H1 (cell line): ENCODE measurements at regions not wholly inside any gene's neighbourhood (a gene's known extent, or its start where the extent isn't known, plus 50 kb on each side); places are given as distances from the start of the nearest gene placed in this dataset.

Source experiments
- CTCF ChIA-PET: fragments of 300-600 bp; sonication (Branson Sonifier 250); formaldehyde crosslinking; loops from one replicate; lab custom pipeline; 2021; ENCODE audit not compliant: partially characterized antibody; lab: Charles Lee
- POLR2A ChIA-PET: fragments of 300-600 bp; sonication (Branson Sonifier 250); formaldehyde crosslinking; loops from one replicate; lab custom pipeline; 2021; ENCODE audit warnings: inconsistent platforms; ENCODE audit not compliant: partially characterized antibody; lab: Charles Lee
- DNase-seq, 2 experiments: peaks; one replicate each; pipeline versions ENCODE4 v3.0.0 to v3.0.0-alpha.2; 2010 to 2022; ENCODE audit warnings: low spot score in 2 of 2, low read depth in 1 of 2, mixed read lengths in 1 of 2
- FAIRE-seq: peaks from 2 replicates; lab custom pipeline; 2011; peaks lifted over from hg19 to GRCh38; lab: Jason Lieb, UNC
- H2AFZ ChIP-seq: 2 replicates; pipeline ENCODE4 v1.8.1; 2012; ENCODE audit warnings: low read length, inconsistent platforms
- H2AK5ac ChIP-seq: 2 replicates; pipeline ENCODE4 v1.6.1; 2013; ENCODE audit warnings: low read depth, low read length
- H2BK120ac ChIP-seq: replicated peaks from 2 replicates; pipeline ENCODE3; 2013; ENCODE audit warnings: low read depth, low read length, inconsistent platforms
- H2BK12ac ChIP-seq: 2 replicates; pipeline ENCODE4 v1.6.1; 2013; ENCODE audit warnings: low read depth, low read length
- H2BK15ac ChIP-seq: 2 replicates; pipeline ENCODE4 v1.6.1; 2013; ENCODE audit warnings: low read length
- H2BK20ac ChIP-seq: 2 replicates; pipeline ENCODE4 v1.6.1; 2013; ENCODE audit warnings: low read length
- H2BK5ac ChIP-seq: 2 replicates; pipeline ENCODE4 v1.6.1; 2013; ENCODE audit warnings: low read depth, low read length
- H3K14ac ChIP-seq: 2 replicates; pipeline ENCODE4 v1.6.1; 2013; ENCODE audit warnings: inconsistent platforms; ENCODE audit not compliant: insufficient read length
- H3K18ac ChIP-seq: 2 replicates; pipeline ENCODE4 v1.6.1; 2013; ENCODE audit warnings: low read length; ENCODE audit errors: extremely low read depth
- H3K23ac ChIP-seq: 2 replicates; pipeline ENCODE4 v1.6.1; 2013; ENCODE audit warnings: inconsistent platforms; ENCODE audit not compliant: insufficient read length
- H3K23me2 ChIP-seq: 2 replicates; pipeline ENCODE4 v1.6.1; 2013; ENCODE audit warnings: low read depth, low read length
- H3K27ac ChIP-seq: 2 replicates; pipeline ENCODE4 v1.6.1; 2011; ENCODE audit warnings: low read depth, low read length, inconsistent platforms
- H3K27me3 ChIP-seq, 4 experiments: replicated peaks in 1 of 4; 1 replicate in 1 of 4; 2 replicates in 3 of 4; pipeline versions ENCODE4 v1.6.1 to v1.8.1; 2011 to 2013; ENCODE audit warnings: low read length in 3 of 4, mild to moderate bottlenecking in 3 of 4, inconsistent platforms in 2 of 4, mixed read lengths in 2 of 4, moderate library complexity in 1 of 4; ENCODE audit not compliant: control insufficient read depth in 3 of 4, insufficient read depth in 3 of 4; ENCODE audit errors: extremely low read depth in 1 of 4
- H3K36me3 ChIP-seq, 4 experiments: 2 replicates each; pipeline versions ENCODE4 v1.6.1 to v1.8.1; 2011 to 2013; ENCODE audit warnings: mild to moderate bottlenecking in 4 of 4, low read length in 3 of 4, moderate library complexity in 2 of 4, control low read depth in 1 of 4, inconsistent platforms in 1 of 4; ENCODE audit not compliant: insufficient read depth in 4 of 4, control insufficient read depth in 2 of 4
- H3K4ac ChIP-seq: replicated peaks from 2 replicates; pipeline ENCODE3; 2013; ENCODE audit warnings: low read length, low read depth, mixed read lengths, inconsistent platforms; ENCODE audit not compliant: insufficient read length
- H3K4me1 ChIP-seq, 4 experiments: replicated peaks in 1 of 4; 1 replicate in 1 of 4; 2 replicates in 3 of 4; pipeline versions ENCODE4 v1.6.1 to v1.8.1; 2011 to 2013; ENCODE audit warnings: low read length in 3 of 4, inconsistent platforms in 2 of 4, mixed read lengths in 1 of 4; ENCODE audit not compliant: insufficient read depth in 4 of 4, control insufficient read depth in 3 of 4
- H3K4me2 ChIP-seq, 2 experiments: 2 replicates each; pipeline versions ENCODE4 v1.6.1 to v1.8.1; 2011 to 2013; ENCODE audit warnings: low read depth in 2 of 2, low read length in 2 of 2, control low read depth in 1 of 2, inconsistent platforms in 1 of 2, mild to moderate bottlenecking in 1 of 2; ENCODE audit not compliant: insufficient read depth in 1 of 2
- H3K4me3 ChIP-seq, 4 experiments: fragments of 200-600, 300-600 bp in 1 of 4; sonication (generic), shearing (Covaris generic), sonication (Bioruptor Twin) in 1 of 4; 2 replicates each; pipeline versions ENCODE4 v1.5.1 to v1.8.1; 2011 to 2016; ENCODE audit warnings: low read length in 4 of 4, low read depth in 3 of 4, control low read depth in 2 of 4, inconsistent platforms in 2 of 4, mild to moderate bottlenecking in 2 of 4, mixed read lengths in 1 of 4, moderate library complexity in 1 of 4; ENCODE audit not compliant: insufficient read depth in 2 of 4; ENCODE audit errors: extremely low read depth in 1 of 4
- H3K56ac ChIP-seq: replicated peaks from 2 replicates; pipeline ENCODE3; 2013; ENCODE audit warnings: low read depth, mild to moderate bottlenecking, mixed read lengths, low read length, inconsistent platforms; ENCODE audit not compliant: insufficient read length
- H3K79me1 ChIP-seq: 2 replicates; pipeline ENCODE4 v1.6.1; 2013; ENCODE audit warnings: low read depth, low read length, control low read depth
- H3K79me2 ChIP-seq, 2 experiments: 2 replicates each; pipeline versions ENCODE4 v1.6.1 to v1.8.1; 2012 to 2013; ENCODE audit warnings: low read length in 2 of 2, mild to moderate bottlenecking in 2 of 2, inconsistent platforms in 1 of 2; ENCODE audit not compliant: insufficient read depth in 2 of 2, control insufficient read depth in 1 of 2
- H3K9ac ChIP-seq, 4 experiments: replicated peaks in 1 of 4; 1 replicate in 1 of 4; 2 replicates in 3 of 4; pipeline versions ENCODE4 v1.6.1 to v1.8.1; 2011 to 2013; ENCODE audit warnings: low read depth in 3 of 4, low read length in 3 of 4, control low read depth in 2 of 4, mild to moderate bottlenecking in 2 of 4, moderate library complexity in 2 of 4, inconsistent platforms in 1 of 4; ENCODE audit errors: extremely low read depth in 1 of 4
- H3K9me3 ChIP-seq, 2 experiments: 2 replicates each; pipeline versions ENCODE4 v1.6.1 to v1.8.1; 2012 to 2013; ENCODE audit warnings: mild to moderate bottlenecking in 2 of 2, moderate library complexity in 2 of 2, control low read depth in 1 of 2, inconsistent platforms in 1 of 2, low read depth in 1 of 2, low read length in 1 of 2, mixed read lengths in 1 of 2; ENCODE audit not compliant: insufficient read depth in 2 of 2
- H4K20me1 ChIP-seq, 2 experiments: replicated peaks in 1 of 2; 2 replicates each; pipeline versions ENCODE3 to v1.8.1; 2011 to 2013; ENCODE audit warnings: inconsistent platforms in 2 of 2, low read length in 2 of 2, mild to moderate bottlenecking in 1 of 2; ENCODE audit not compliant: insufficient read depth in 2 of 2, control insufficient read depth in 1 of 2
- H4K5ac ChIP-seq: 2 replicates; pipeline ENCODE4 v1.6.1; 2013; ENCODE audit warnings: low read length, low read depth, mixed read lengths, inconsistent platforms; ENCODE audit not compliant: insufficient read length
- H4K8ac ChIP-seq: 2 replicates; pipeline ENCODE4 v1.8.0; 2013; ENCODE audit warnings: mild to moderate bottlenecking, moderate library complexity, low read length, inconsistent platforms; ENCODE audit not compliant: insufficient read depth; ENCODE audit errors: extremely low read depth
- H4K91ac ChIP-seq: replicated peaks from 2 replicates; pipeline ENCODE3; 2013; ENCODE audit warnings: low read length, mixed read lengths, inconsistent platforms; ENCODE audit not compliant: insufficient read length
- BCL11A ChIP-seq, 2 experiments: IDR thresholded peaks; one replicate each; pipeline ENCODE4 v1.6.1; 2011; ENCODE audit warnings: low read depth in 2 of 2, low read length in 2 of 2, mild to moderate bottlenecking in 2 of 2
- KDM4A ChIP-seq: IDR thresholded peaks from one replicate; pipeline ENCODE4 v1.7.1; 2012; ENCODE audit warnings: low read depth, mild to moderate bottlenecking, moderate library complexity, low read length, inconsistent platforms; ENCODE audit not compliant: severe bottlenecking
- PHF8 ChIP-seq: fragments of 200-600 bp; sonication (generic); conservative IDR thresholded peaks from 2 replicates; pipeline ENCODE4 v1.7.1; 2012; ENCODE audit warnings: low read depth, mild to moderate bottlenecking, inconsistent platforms, low read length, moderate library complexity
- POLR2AphosphoS5 ChIP-seq: IDR thresholded peaks from 2 replicates; pipeline ENCODE4 v1.6.1; 2011; ENCODE audit warnings: low read depth, low read length
- RAD21 ChIP-seq, 2 experiments: IDR thresholded peaks in 1 of 2; conservative IDR thresholded peaks in 1 of 2; 2 replicates each; pipeline ENCODE4 v1.6.1; 2011; ENCODE audit warnings: low read depth in 2 of 2, low read length in 2 of 2, improper control_type of control experiment in 1 of 2, inconsistent platforms in 1 of 2, mild to moderate bottlenecking in 1 of 2, moderate library complexity in 1 of 2
- RBBP5 ChIP-seq: IDR thresholded peaks from 2 replicates; pipeline ENCODE4 v1.7.1; 2012; ENCODE audit warnings: low read depth, mild to moderate bottlenecking, inconsistent platforms, low read length, moderate library complexity, borderline replicate concordance
- TEAD4 ChIP-seq: IDR thresholded peaks from 2 replicates; pipeline ENCODE4 v1.6.1; 2012; ENCODE audit warnings: low read depth, low read length, inconsistent platforms, mixed read lengths
- WGBS, 2 experiments: shearing (Covaris generic) in 1 of 2; methylation state at CpG; one replicate each; pipeline versions ENCODE4 v1.1.6 to v1.1.7; 2013 to 2015; ENCODE audit warnings: low lambda C conversion rate in 2 of 2, mixed read lengths in 2 of 2, inconsistent platforms in 1 of 2, low coverage in 1 of 2, missing lambda C conversion rate in 1 of 2; ENCODE audit not compliant: insufficient replicate concordance in 2 of 2, insufficient coverage in 1 of 2, insufficient read length in 1 of 2; ENCODE audit errors: extremely low coverage in 1 of 2, missing lambda C conversion rate in 1 of 2; 5-methylcytosine and 5-hydroxymethylcytosine counted together
- TF ChIP-seq, protein P1 (sequence below): IDR thresholded peaks from 2 replicates; pipeline ENCODE4 v1.6.1; 2012; ENCODE audit warnings: inconsistent platforms

DNA sequence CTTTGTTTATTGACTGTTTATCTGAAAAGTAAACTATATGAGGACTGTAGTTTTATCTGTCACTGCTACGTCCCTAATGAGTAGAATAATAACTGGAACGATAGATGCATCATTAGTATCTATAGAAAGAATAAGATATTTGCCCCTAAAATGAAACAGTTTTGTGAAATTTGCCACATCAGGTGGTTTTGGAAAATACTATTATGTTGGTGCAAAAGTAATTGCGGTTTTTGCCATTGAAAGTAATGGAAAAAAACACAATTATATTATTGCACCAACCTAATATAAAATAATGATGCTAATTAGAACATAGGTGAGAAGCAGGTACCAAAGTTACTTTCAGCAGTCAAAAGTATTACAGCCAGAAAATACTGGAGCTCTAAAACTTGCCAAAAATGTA is 158.3 kb downstream of the PABPC4L start:
- no peaks in the 10 kb centered on the region for H4K20me1 ChIP-seq
- no peak overlapping the region for H4K8ac ChIP-seq
- no peak overlapping the region for H3K56ac ChIP-seq
- H3K4me1 ChIP-seq = no peaks in the 10 kb centered on the region
- FAIRE-seq = no peak
- H3K27me3 ChIP-seq = no peaks in the 10 kb centered on the region
- H3K4me3 ChIP-seq = no peak overlapping the region
- H3K9me3 ChIP-seq = no peaks in the 10 kb centered on the region
- no peak overlapping the region for H2BK120ac ChIP-seq
- H3K27ac ChIP-seq = no peak overlapping the region
- no peak overlapping the region for H2BK5ac ChIP-seq
- H3K18ac ChIP-seq = no peak overlapping the region
- no peak overlapping the region for H4K5ac ChIP-seq
- H3K4ac ChIP-seq = no peak overlapping the region
- no peak for DNase-seq
- 91% methylated on average over 3 of the region's 3 CpGs; no CpG with 5 or more reads in 1 of the 2 experiments for WGBS, 2 experiments
- H3K79me2 ChIP-seq = no peaks in the 10 kb centered on the region
- ChIA-PET CTCF (interaction anchor here (1.0 kb wide), 1 partner anchor 19 kb away, joined by 4 read pairs; no protein-coding TSS in a partner anchor), POLR2A (no interaction called here)
- H3K9ac ChIP-seq = no peak overlapping the region
- H2BK20ac ChIP-seq = no peak overlapping the region
- no peak for TF ChIP-seq KDM4A
- no peak for TF ChIP-seq TEAD4
- TF ChIP-seq RBBP5 = no peak
- TF ChIP-seq, protein P1, sequence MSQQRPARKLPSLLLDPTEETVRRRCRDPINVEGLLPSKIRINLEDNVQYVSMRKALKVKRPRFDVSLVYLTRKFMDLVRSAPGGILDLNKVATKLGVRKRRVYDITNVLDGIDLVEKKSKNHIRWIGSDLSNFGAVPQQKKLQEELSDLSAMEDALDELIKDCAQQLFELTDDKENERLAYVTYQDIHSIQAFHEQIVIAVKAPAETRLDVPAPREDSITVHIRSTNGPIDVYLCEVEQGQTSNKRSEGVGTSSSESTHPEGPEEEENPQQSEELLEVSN = no peak
- no peak for TF ChIP-seq RAD21 (IDR thresholded peaks at IDR 0.05 in 1 of 2, conservative IDR thresholded peaks at IDR 0.05 in 1 of 2; ENCODE audit: low read depth in 2 of 2, low read length in 2 of 2)
- no peak for TF ChIP-seq BCL11A (IDR thresholded peaks at IDR 0.05; ENCODE audit: low read depth in 2 of 2, low read length in 2 of 2)
- TF ChIP-seq POLR2AphosphoS5 = no peak
- TF ChIP-seq PHF8 = no peak
- H3K23ac ChIP-seq = no peak overlapping the region
- no peak overlapping the region for H2BK15ac ChIP-seq
- no peak overlapping the region for H3K4me2 ChIP-seq
- H3K14ac ChIP-seq = no peak overlapping the region
- H3K36me3 ChIP-seq = no peaks in the 10 kb centered on the region
- H4K91ac ChIP-seq = no peak overlapping the region
- H2BK12ac ChIP-seq = no peak overlapping the region
- no peak overlapping the region for H2AK5ac ChIP-seq
- H2AFZ ChIP-seq = no peak overlapping the region
- H3K23me2 ChIP-seq = no peaks in the 10 kb centered on the region
- no peaks in the 10 kb centered on the region for H3K79me1 ChIP-seq
